Retinal pigment epithelial cell (primary cell): ENCODE measurements at regions not wholly inside any gene's neighbourhood (a gene's known extent, or its start where the extent isn't known, plus 50 kb on each side); places are given as distances from the start of the nearest gene placed in this dataset.

ENCODE experiments used
- DNase-seq: peaks from one replicate; pipeline ENCODE4 v3.0.0-alpha.2; 2010; ENCODE audit warnings: low read depth
- H3K4me3 ChIP-seq: 2 replicates; pipeline ENCODE4 v1.5.1; 2011; ENCODE audit warnings: mild to moderate bottlenecking, low read length, control low read depth, moderate library complexity
- CTCF ChIP-seq: conservative IDR thresholded peaks from 2 replicates; pipeline ENCODE4 v1.5.1; 2011; ENCODE audit warnings: low read depth, low read length, control low read depth, inconsistent platforms

- H3K4me3 ChIP-seq, result no peak overlapping the region
- TF ChIP-seq CTCF, result no peak
- no peak for DNase-seq
Measured at GRCh38 chr17:15051933-15052332, 213.2 kb downstream of the PMP22 start.

- DNase-seq, result no peak
- H3K4me3 ChIP-seq, result no peak overlapping the region
- no peak for TF ChIP-seq CTCF
Measured at GRCh38 chr17:15049795-15050160, 215.3 kb downstream of the PMP22 start.

- no peak for TF ChIP-seq CTCF
- no peak overlapping the region for H3K4me3 ChIP-seq
- no peak for DNase-seq
Measured at GRCh38 chr17:15048933-15049794, 216.0 kb downstream of the PMP22 start.

- DNase-seq, result no peak
- peak; percentile 14 for TF ChIP-seq CTCF
- H3K4me3 ChIP-seq, result no peak overlapping the region
Measured at GRCh38 chr17:15048381-15048780, 216.7 kb downstream of the PMP22 start.

- TF ChIP-seq CTCF, result no peak
- H3K4me3 ChIP-seq, result no peak overlapping the region
- DNase-seq, result no peak
Measured at GRCh38 chr17:15042311-15042710, 222.8 kb downstream of the PMP22 start.

GRCh38 chr17:15039366-15039765, 225.8 kb downstream of the PMP22 start:
- no peak for DNase-seq
- H3K4me3 ChIP-seq, result no peak overlapping the region
- no peak for TF ChIP-seq CTCF

- H3K4me3 ChIP-seq, result no peak overlapping the region
- DNase-seq, result peak; percentile 21
Measured at GRCh38 chr17:15038656-15039055, 226.5 kb downstream of the PMP22 start.

More at GRCh38 chr17:15038656-15039055, 226.5 kb downstream of the PMP22 start:
- TF ChIP-seq CTCF, result no peak
